ENCODE measurements at regions not wholly inside any gene's neighbourhood (a gene's known extent, or its start where the extent isn't known, plus 50 kb on each side); places are given as distances from the start of the nearest gene placed in this dataset.

- TF ChIP-seq CTCF (IDR thresholded peaks at IDR 0.05) = no peak
- no peak for TF ChIP-seq POLR2A (IDR thresholded peaks at IDR 0.05)
Observed at GRCh38 chr6:137766596-137767370, 100.3 kb upstream of the TNFAIP3 start.

Measured in right lobe of liver (tissue), 4 donors.